ENCODE measurements at regions not wholly inside any gene's neighbourhood (a gene's known extent, or its start where the extent isn't known, plus 50 kb on each side); places are given as distances from the start of the nearest gene placed in this dataset.

DNA sequence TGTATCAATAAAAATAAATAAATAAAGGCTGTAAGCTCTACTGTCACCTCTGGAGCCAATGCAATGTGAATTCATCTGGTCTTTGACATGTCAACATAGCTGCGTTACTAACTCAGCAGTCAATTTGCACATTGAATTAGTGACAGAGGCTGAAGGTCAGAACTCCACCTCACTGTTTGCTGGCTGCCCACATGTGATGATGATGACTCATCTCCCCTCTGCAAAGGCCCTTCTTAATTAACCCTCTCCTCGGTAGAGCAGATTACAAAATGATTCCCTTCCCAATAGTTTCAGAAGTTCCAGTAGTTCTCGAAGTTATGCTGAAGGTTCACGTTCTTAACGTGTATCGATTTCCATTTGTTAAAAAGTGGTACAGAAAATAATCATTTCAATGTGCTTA is 1626.0 kb upstream of the TENM3 start:
- intact Hi-C loops (cut with DNase I), result no loop called here
- no peaks in the 10 kb centered on the region for H3K27me3 ChIP-seq
- no peaks in the 10 kb centered on the region for H3K9me3 ChIP-seq
- no peak overlapping the region for H3K27ac ChIP-seq
- ATAC-seq, result no peak
- H3K36me3 ChIP-seq (replicated peaks in 1 of 2; ENCODE audit: insufficient read depth in 1 of 2, low read depth in 2 of 2), result no peaks in the 10 kb centered on the region
- no peaks in the 10 kb centered on the region for H3K4me1 ChIP-seq
- no peak for DNase-seq
- H3K4me3 ChIP-seq, result no peak overlapping the region
- WGBS, 2 donors, result 54 to 67% methylated on average over 6 of the region's 6 CpGs
- TF ChIP-seq, protein P1, sequence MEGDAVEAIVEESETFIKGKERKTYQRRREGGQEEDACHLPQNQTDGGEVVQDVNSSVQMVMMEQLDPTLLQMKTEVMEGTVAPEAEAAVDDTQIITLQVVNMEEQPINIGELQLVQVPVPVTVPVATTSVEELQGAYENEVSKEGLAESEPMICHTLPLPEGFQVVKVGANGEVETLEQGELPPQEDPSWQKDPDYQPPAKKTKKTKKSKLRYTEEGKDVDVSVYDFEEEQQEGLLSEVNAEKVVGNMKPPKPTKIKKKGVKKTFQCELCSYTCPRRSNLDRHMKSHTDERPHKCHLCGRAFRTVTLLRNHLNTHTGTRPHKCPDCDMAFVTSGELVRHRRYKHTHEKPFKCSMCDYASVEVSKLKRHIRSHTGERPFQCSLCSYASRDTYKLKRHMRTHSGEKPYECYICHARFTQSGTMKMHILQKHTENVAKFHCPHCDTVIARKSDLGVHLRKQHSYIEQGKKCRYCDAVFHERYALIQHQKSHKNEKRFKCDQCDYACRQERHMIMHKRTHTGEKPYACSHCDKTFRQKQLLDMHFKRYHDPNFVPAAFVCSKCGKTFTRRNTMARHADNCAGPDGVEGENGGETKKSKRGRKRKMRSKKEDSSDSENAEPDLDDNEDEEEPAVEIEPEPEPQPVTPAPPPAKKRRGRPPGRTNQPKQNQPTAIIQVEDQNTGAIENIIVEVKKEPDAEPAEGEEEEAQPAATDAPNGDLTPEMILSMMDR (IDR thresholded peaks at IDR 0.05), result no peak
- no peak for TF ChIP-seq POLR2A (IDR thresholded peaks at IDR 0.05)

DNA sequence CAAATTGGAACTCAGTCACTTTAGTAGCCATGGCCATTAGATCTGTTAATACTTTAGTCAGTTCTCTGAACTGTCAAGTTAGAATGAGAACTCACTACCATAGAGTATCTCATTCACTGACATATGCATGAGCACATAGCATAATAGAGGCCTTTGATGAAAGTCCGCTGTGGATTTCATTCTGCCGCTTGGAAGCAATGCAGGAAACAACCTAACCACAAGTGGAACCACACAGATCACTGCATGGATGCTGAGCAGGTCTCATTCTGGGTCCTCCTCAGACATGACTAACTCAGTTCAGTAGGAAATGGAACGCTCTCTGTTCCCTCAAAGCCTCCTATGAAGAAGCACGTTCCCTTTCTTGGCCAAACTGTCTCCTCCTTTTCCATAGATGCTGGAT is 1624.8 kb upstream of the TENM3 start:
- Histone ChIP-seq H3K9me3 (no peaks in the 10 kb centered on the region), H3K36me3 (replicated peaks in 1 of 2; ENCODE audit: insufficient read depth in 1 of 2, low read depth in 2 of 2) (no peaks in the 10 kb centered on the region), H3K27me3 (no peaks in the 10 kb centered on the region), H3K4me3 (no peak overlapping the region), H3K4me1 (no peaks in the 10 kb centered on the region), H3K27ac (no peak overlapping the region)
- no peak for TF ChIP-seq POLR2A (IDR thresholded peaks at IDR 0.05)
- TF ChIP-seq, protein P1 (IDR thresholded peaks at IDR 0.05), result no peak
- intact Hi-C loops (cut with DNase I), result no loop called here
- WGBS, 2 donors, result 59 to 69% methylated on average over 4 of the region's 4 CpGs
- ATAC-seq (no peak), DNase-seq (no peak)

DNA sequence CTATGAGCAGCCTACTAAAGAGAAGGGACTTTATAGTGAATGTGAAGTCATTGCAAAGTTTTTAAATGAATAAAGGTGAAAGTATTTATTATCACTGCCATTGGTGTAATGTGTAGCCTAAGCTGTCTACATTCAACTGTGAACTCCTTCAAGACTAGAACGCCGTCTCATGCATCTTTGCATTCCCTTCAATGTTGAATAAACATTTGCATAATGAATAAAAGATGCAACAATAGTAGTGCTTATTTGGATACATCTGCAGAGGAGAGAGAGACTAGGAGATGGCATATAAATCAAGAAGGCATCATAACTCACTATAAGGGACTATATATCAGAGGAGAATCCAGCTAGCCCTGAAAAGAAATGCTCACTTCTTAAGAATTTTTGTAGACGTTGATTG is 1623.8 kb upstream of the TENM3 start:
- Histone ChIP-seq H3K36me3 (replicated peaks in 1 of 2; ENCODE audit: insufficient read depth in 1 of 2, low read depth in 2 of 2) (no peaks in the 10 kb centered on the region), H3K4me3 (no peak overlapping the region), H3K9me3 (no peaks in the 10 kb centered on the region), H3K27ac (no peak overlapping the region), H3K4me1 (no peaks in the 10 kb centered on the region), H3K27me3 (no peaks in the 10 kb centered on the region)
- 70 to 74% methylated on average over 3 of the region's 3 CpGs for WGBS, 2 donors
- intact Hi-C loops (cut with DNase I), result no loop called here
- DNase-seq, result no peak
- ATAC-seq, result no peak
- TF ChIP-seq, protein P1 (IDR thresholded peaks at IDR 0.05), result no peak
- no peak for TF ChIP-seq POLR2A (IDR thresholded peaks at IDR 0.05)

DNA sequence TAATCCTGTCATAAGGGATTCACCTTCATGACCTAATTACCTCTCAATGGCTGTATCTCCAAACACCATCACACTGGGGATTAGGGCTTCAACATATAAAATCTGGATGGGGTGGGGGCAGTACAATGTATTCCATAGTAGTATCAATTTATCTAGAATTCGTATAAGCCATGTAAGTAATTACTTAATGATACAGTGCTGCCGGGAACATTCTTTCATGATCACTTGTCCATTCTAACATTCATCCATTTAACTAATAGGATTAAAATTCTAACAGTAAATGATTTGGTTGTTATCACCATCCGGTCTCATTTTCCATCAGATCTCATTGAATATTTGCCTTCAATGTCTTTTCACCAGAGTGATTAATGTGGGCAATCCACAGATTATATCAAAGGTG is 1620.9 kb upstream of the TENM3 start:
- Histone ChIP-seq H3K9me3 (no peaks in the 10 kb centered on the region), H3K27me3 (no peaks in the 10 kb centered on the region), H3K27ac (no peak overlapping the region), H3K4me3 (no peak overlapping the region), H3K4me1 (no peaks in the 10 kb centered on the region), H3K36me3 (replicated peaks in 1 of 2; ENCODE audit: insufficient read depth in 1 of 2, low read depth in 2 of 2) (no peaks in the 10 kb centered on the region)
- ATAC-seq (no peak), DNase-seq (no peak)
- TF ChIP-seq, protein P1 (IDR thresholded peaks at IDR 0.05), result no peak
- TF ChIP-seq POLR2A (IDR thresholded peaks at IDR 0.05), result no peak
- 52 to 62% methylated on average over 3 of the region's 3 CpGs for WGBS, 2 donors
- intact Hi-C loops (cut with DNase I), result no loop called here

DNA sequence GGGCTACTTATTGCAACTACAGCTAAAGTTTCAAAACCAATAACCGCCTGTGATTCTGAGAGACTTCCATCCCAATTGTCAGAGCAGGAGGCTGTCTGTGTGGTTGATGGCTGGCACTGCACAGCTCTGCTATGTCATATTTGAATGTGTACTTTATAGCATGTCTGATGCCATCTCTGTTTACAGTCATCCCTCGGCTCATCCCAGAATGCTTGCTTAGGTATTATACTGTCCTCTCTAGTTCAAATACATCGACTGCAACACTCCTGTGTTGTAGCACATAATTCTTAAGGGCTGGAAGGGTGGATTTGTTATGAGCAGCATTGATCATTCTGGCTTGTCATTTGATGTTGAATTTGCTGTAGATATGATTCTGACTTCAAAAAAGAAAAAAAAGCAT is 1617.5 kb upstream of the TENM3 start:
- intact Hi-C loops (cut with DNase I), result no loop called here
- Histone ChIP-seq H3K9me3 (no peaks in the 10 kb centered on the region), H3K36me3 (replicated peaks in 1 of 2; ENCODE audit: insufficient read depth in 1 of 2, low read depth in 2 of 2) (no peaks in the 10 kb centered on the region), H3K27me3 (no peaks in the 10 kb centered on the region), H3K27ac (no peak overlapping the region), H3K4me3 (no peak overlapping the region), H3K4me1 (no peaks in the 10 kb centered on the region)
- DNase-seq (no peak), ATAC-seq (no peak)
- 62% methylated on average over 3 of the region's 3 CpGs for WGBS, 2 donors
- TF ChIP-seq, protein P1 (IDR thresholded peaks at IDR 0.05), result no peak
- TF ChIP-seq POLR2A (IDR thresholded peaks at IDR 0.05), result no peak
